WTC11 (cell line): ENCODE measurements at regions not wholly inside any gene's neighbourhood (a gene's known extent, or its start where the extent isn't known, plus 50 kb on each side); places are given as distances from the start of the nearest gene placed in this dataset.

Experiments used
- CBFB ChIP-seq: sonication (generic); formaldehyde crosslinking; IDR thresholded peaks from 2 replicates; pipeline ENCODE4 v1.8.1; 2022; ENCODE audit warnings: mild to moderate bottlenecking, low read depth, missing genetic modification reagents
- FOXP4 ChIP-seq: sonication (generic); formaldehyde crosslinking; IDR thresholded peaks from 2 replicates; pipeline ENCODE4 v1.8.0; 2022; ENCODE audit warnings: mild to moderate bottlenecking, missing genetic modification reagents
- GABPB1 ChIP-seq: sonication (generic); formaldehyde crosslinking; IDR thresholded peaks from 2 replicates; pipeline ENCODE4 v1.8.1; 2023; ENCODE audit warnings: mild to moderate bottlenecking, missing genetic modification reagents
- TEAD4 ChIP-seq: sonication (generic); formaldehyde crosslinking; IDR thresholded peaks from 2 replicates; pipeline ENCODE4 v1.8.0; 2022; ENCODE audit warnings: mild to moderate bottlenecking, missing genetic modification reagents

GRCh38 chr6:153817173-153817572 is 221.9 kb upstream of the OPRM1 start:
- no peak for TF ChIP-seq CBFB (CRISPR knock-in tag)
- TF ChIP-seq TEAD4 (CRISPR knock-in tag): no peak
- TF ChIP-seq GABPB1 (CRISPR knock-in tag): no peak
- no peak for TF ChIP-seq FOXP4 (CRISPR knock-in tag)
